Spinal cord (tissue), 9 donors: ENCODE measurements at regions not wholly inside any gene's neighbourhood (a gene's known extent, or its start where the extent isn't known, plus 50 kb on each side); places are given as distances from the start of the nearest gene placed in this dataset.

Experiments
- DNase-seq, 6 donors: peaks; one replicate each; pipeline versions ENCODE4 v3.0.0 to v3.0.0-alpha.2; 2013 to 2015; ENCODE audit warnings: low spot score in 6 of 6, low read depth in 4 of 6
- H3K27ac ChIP-seq: one replicate; pipeline ENCODE4 v1.5.1; 2013; ENCODE audit warnings: low read depth, low read length, control low read depth
- H3K27me3 ChIP-seq: one replicate; pipeline ENCODE4 v1.6.1; 2013; ENCODE audit warnings: low read length; ENCODE audit not compliant: control insufficient read depth, insufficient read depth
- H3K36me3 ChIP-seq: one replicate; pipeline ENCODE4 v1.6.1; 2013; ENCODE audit warnings: low read length; ENCODE audit not compliant: control insufficient read depth, insufficient read depth
- H3K4me1 ChIP-seq: one replicate; pipeline ENCODE4 v1.6.1; 2013; ENCODE audit warnings: low read length; ENCODE audit not compliant: control insufficient read depth, insufficient read depth
- H3K4me3 ChIP-seq: one replicate; pipeline ENCODE4 v1.5.1; 2013; ENCODE audit warnings: low read depth, low read length, control low read depth
- H3K9me3 ChIP-seq: one replicate; pipeline ENCODE4 v1.6.1; 2013; ENCODE audit warnings: low read length; ENCODE audit not compliant: control insufficient read depth, insufficient read depth
- WGBS: methylation state at CpG from one replicate; pipeline ENCODE4 v1.1.5; 2013; ENCODE audit warnings: missing lambda C conversion rate; ENCODE audit not compliant: insufficient coverage; 5-methylcytosine and 5-hydroxymethylcytosine counted together
- donor health status: healthy.

GRCh38 chr9:18236336-18236735 is 237.6 kb upstream of the ADAMTSL1 start:
- Histone ChIP-seq H3K4me3 (no peak overlapping the region), H3K9me3 (no peaks in the 10 kb centered on the region), H3K36me3 (no peaks in the 10 kb centered on the region), H3K27me3 (no peaks in the 10 kb centered on the region), H3K4me1 (no peaks in the 10 kb centered on the region), H3K27ac (no peak overlapping the region)
- DNase-seq = no peak
- WGBS = 100% methylated on average over 2 of the region's 3 CpGs

GRCh38 chr9:18237776-18238175 is 236.2 kb upstream of the ADAMTSL1 start:
- H3K27ac ChIP-seq = no peak overlapping the region
- no peak overlapping the region for H3K4me3 ChIP-seq
- H3K27me3 ChIP-seq = no peaks in the 10 kb centered on the region
- H3K4me1 ChIP-seq = no peaks in the 10 kb centered on the region
- WGBS = 75% methylated on average over 3 of the region's 3 CpGs
- H3K36me3 ChIP-seq = no peaks in the 10 kb centered on the region
- no peaks in the 10 kb centered on the region for H3K9me3 ChIP-seq
- no peak for DNase-seq

- no peak overlapping the region for H3K27ac ChIP-seq
- WGBS = 88% methylated on average over 1 of the region's 2 CpGs
- H3K4me3 ChIP-seq = no peak overlapping the region
- H3K9me3 ChIP-seq = no peaks in the 10 kb centered on the region
- no peaks in the 10 kb centered on the region for H3K27me3 ChIP-seq
- DNase-seq = no peak
- no peaks in the 10 kb centered on the region for H3K4me1 ChIP-seq
- H3K36me3 ChIP-seq = no peaks in the 10 kb centered on the region
Observed at GRCh38 chr9:18238254-18238653, 235.7 kb upstream of the ADAMTSL1 start.

- DNase-seq = no peak
- Histone ChIP-seq H3K9me3 (no peaks in the 10 kb centered on the region), H3K4me1 (no peaks in the 10 kb centered on the region), H3K4me3 (no peak overlapping the region), H3K27me3 (no peaks in the 10 kb centered on the region), H3K36me3 (no peaks in the 10 kb centered on the region), H3K27ac (no peak overlapping the region)
- WGBS = no CpG with 5 or more reads among the region's 1 CpG
Observed at GRCh38 chr9:18238752-18239447, 235.1 kb upstream of the ADAMTSL1 start.

- Histone ChIP-seq H3K27me3 (no peaks in the 10 kb centered on the region), H3K27ac (no peak overlapping the region), H3K4me1 (no peaks in the 10 kb centered on the region), H3K9me3 (no peaks in the 10 kb centered on the region), H3K36me3 (no peaks in the 10 kb centered on the region), H3K4me3 (no peak overlapping the region)
- DNase-seq = no peak
- WGBS = no CpG with 5 or more reads among the region's 2 CpGs
Observed at GRCh38 chr9:18240213-18240612, 233.7 kb upstream of the ADAMTSL1 start.

GRCh38 chr9:18245911-18246310 is 228.0 kb upstream of the ADAMTSL1 start:
- Histone ChIP-seq H3K27ac (no peak overlapping the region), H3K4me3 (no peak overlapping the region), H3K27me3 (no peaks in the 10 kb centered on the region), H3K36me3 (no peaks in the 10 kb centered on the region), H3K9me3 (no peaks in the 10 kb centered on the region), H3K4me1 (no peaks in the 10 kb centered on the region)
- no CpG with 5 or more reads among the region's 4 CpGs for WGBS
- peak in 1 of 6 donors; percentile 85 for DNase-seq

GRCh38 chr9:18250053-18250452 is 223.9 kb upstream of the ADAMTSL1 start:
- no peak overlapping the region for H3K4me3 ChIP-seq

GRCh38 chr9:18253950-18254349 is 220.0 kb upstream of the ADAMTSL1 start:
- Histone ChIP-seq H3K36me3 (no peaks in the 10 kb centered on the region), H3K27me3 (no peaks in the 10 kb centered on the region), H3K9me3 (no peaks in the 10 kb centered on the region), H3K4me1 (no peaks in the 10 kb centered on the region), H3K4me3 (no peak overlapping the region), H3K27ac (no peak overlapping the region)
- DNase-seq = no peak
- WGBS = 89% methylated on average over 2 of the region's 9 CpGs

More at GRCh38 chr9:18250053-18250452, 223.9 kb upstream of the ADAMTSL1 start:
- Histone ChIP-seq H3K27ac (no peak overlapping the region), H3K4me1 (no peaks in the 10 kb centered on the region), H3K27me3 (no peaks in the 10 kb centered on the region), H3K36me3 (no peaks in the 10 kb centered on the region), H3K9me3 (no peaks in the 10 kb centered on the region)
- DNase-seq = no peak

GRCh38 chr9:18255158-18255629 is 218.8 kb upstream of the ADAMTSL1 start:
- peaks cover under 1% of the 10 kb centered on the region for H3K4me1 ChIP-seq
- H3K27me3 ChIP-seq = no peaks in the 10 kb centered on the region
- DNase-seq = peak; percentile 61 to 97 (median 88)
- H3K36me3 ChIP-seq = no peaks in the 10 kb centered on the region
- WGBS = 0% methylated on average over 4 of the region's 9 CpGs
- no peak overlapping the region for H3K27ac ChIP-seq
- no peaks in the 10 kb centered on the region for H3K9me3 ChIP-seq
- no peak overlapping the region for H3K4me3 ChIP-seq

GRCh38 chr9:18255747-18256146 is 218.2 kb upstream of the ADAMTSL1 start:
- no peaks in the 10 kb centered on the region for H3K36me3 ChIP-seq
- H3K9me3 ChIP-seq = no peaks in the 10 kb centered on the region
- no peak overlapping the region for H3K4me3 ChIP-seq
- no peak overlapping the region for H3K27ac ChIP-seq
- WGBS = 89% methylated on average over 2 of the region's 4 CpGs
- DNase-seq = no peak
- H3K4me1 ChIP-seq = peaks cover 6% of the 10 kb centered on the region
- H3K27me3 ChIP-seq = no peaks in the 10 kb centered on the region
